Mucosa of descending colon (tissue), 3 donors: ENCODE measurements at regions not wholly inside any gene's neighbourhood (a gene's known extent, or its start where the extent isn't known, plus 50 kb on each side); places are given as distances from the start of the nearest gene placed in this dataset.

Experiments
- ATAC-seq: fragments of 200-7000 bp; cut with Tn5 transposase; one replicate; pipeline ENCODE4 v1.9.1; 2020; ENCODE audit warnings: mild to moderate bottlenecking, moderate library complexity
- DNase-seq, 3 donors: peaks; one replicate each; pipeline ENCODE4 v3.0.0-alpha.2; 2020
- H3K36me3 ChIP-seq: fragments of 200-600 bp; one replicate; pipeline ENCODE4 v1.8.0; 2021; ENCODE audit warnings: low read depth, mild to moderate bottlenecking
- H3K4me1 ChIP-seq: fragments of 200-600 bp; one replicate; pipeline ENCODE4 v1.8.0; 2021; ENCODE audit warnings: low read depth, mild to moderate bottlenecking
- H3K4me3 ChIP-seq: fragments of 200-600 bp; one replicate; pipeline ENCODE4 v1.8.0; 2021; ENCODE audit warnings: mild to moderate bottlenecking
- H3K9me3 ChIP-seq: fragments of 200-600 bp; one replicate; pipeline ENCODE4 v1.8.0; 2021; ENCODE audit warnings: mild to moderate bottlenecking
- intact Hi-C, 2 donors: fragments of 100-400 bp; cut with DNase I in 1 of 2; cut with micrococcal nuclease in 1 of 2; formaldehyde crosslinking; loops; one replicate each; pipeline versions ENCODE4 v1.11.0 to v1.11.1; 2022; cut with DNase I, micrococcal nuclease
- TF ChIP-seq, protein P1 (sequence below): fragments of 200-600 bp; IDR thresholded peaks from one replicate; pipeline ENCODE4 v1.8.0; 2022; ENCODE audit warnings: antibody characterized with exemption, mild to moderate bottlenecking
- donor health status: DM: no; HTN: no; CAD: no; lungs with moderate emphysema.
- donor health status: DM: no; HTN: no; CAD: no.
- donor health status: DM: no; HTN: yes; CAD: no.

DNA sequence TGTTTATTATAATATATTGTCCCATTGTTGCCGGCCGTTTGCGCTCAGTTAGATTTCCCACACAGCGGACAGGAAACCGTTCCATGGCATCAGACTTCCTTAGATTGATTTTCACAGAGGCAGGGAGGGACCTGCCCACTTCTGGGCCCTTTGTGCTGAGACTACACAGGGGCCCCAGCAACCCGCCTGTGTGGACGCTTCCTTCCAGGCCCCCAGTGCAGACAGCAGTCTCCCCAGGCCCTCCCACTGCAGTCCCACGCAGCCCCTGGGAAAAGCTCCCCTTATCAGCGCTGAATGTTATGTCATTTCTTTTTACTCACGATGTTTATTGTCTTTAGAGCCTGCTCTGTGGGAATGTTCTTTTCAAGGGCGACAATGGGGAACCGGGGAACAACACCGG is 351.7 kb upstream of the ARGLU1 start:
- no peaks in the 10 kb centered on the region for H3K4me1 ChIP-seq
- intact Hi-C loops: no loop called here
- DNase-seq (no peak), ATAC-seq (no peak)
- H3K9me3 ChIP-seq: no peaks in the 10 kb centered on the region
- TF ChIP-seq, protein P1, sequence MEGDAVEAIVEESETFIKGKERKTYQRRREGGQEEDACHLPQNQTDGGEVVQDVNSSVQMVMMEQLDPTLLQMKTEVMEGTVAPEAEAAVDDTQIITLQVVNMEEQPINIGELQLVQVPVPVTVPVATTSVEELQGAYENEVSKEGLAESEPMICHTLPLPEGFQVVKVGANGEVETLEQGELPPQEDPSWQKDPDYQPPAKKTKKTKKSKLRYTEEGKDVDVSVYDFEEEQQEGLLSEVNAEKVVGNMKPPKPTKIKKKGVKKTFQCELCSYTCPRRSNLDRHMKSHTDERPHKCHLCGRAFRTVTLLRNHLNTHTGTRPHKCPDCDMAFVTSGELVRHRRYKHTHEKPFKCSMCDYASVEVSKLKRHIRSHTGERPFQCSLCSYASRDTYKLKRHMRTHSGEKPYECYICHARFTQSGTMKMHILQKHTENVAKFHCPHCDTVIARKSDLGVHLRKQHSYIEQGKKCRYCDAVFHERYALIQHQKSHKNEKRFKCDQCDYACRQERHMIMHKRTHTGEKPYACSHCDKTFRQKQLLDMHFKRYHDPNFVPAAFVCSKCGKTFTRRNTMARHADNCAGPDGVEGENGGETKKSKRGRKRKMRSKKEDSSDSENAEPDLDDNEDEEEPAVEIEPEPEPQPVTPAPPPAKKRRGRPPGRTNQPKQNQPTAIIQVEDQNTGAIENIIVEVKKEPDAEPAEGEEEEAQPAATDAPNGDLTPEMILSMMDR: no peak
- H3K4me3 ChIP-seq: no peak overlapping the region
- no peaks in the 10 kb centered on the region for H3K36me3 ChIP-seq

DNA sequence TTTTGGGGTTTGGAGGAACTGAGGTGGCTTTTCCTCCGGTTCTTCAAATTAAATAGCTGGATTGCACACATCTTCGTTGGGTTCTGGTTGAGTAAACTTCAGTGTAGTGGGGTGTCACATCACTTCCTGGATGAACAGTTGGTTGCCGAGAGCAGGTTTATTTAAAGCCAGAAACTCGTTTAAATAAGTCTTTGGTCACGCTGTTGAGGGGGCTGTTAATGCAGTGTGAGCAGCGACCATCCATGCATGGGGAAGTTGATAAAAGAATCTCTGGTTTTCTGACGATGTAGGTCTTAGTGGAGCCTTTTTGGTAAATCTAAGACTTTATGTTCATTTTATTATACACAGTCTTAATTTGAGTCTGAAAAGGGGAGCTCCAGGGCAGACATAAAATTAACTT is 351.2 kb upstream of the ARGLU1 start:
- intact Hi-C loops: no loop called here
- H3K9me3 ChIP-seq: no peaks in the 10 kb centered on the region
- H3K36me3 ChIP-seq: no peaks in the 10 kb centered on the region
- H3K4me1 ChIP-seq: no peaks in the 10 kb centered on the region
- TF ChIP-seq, protein P1: no peak
- no peak overlapping the region for H3K4me3 ChIP-seq
- no peak for ATAC-seq
- no peak for DNase-seq

DNA sequence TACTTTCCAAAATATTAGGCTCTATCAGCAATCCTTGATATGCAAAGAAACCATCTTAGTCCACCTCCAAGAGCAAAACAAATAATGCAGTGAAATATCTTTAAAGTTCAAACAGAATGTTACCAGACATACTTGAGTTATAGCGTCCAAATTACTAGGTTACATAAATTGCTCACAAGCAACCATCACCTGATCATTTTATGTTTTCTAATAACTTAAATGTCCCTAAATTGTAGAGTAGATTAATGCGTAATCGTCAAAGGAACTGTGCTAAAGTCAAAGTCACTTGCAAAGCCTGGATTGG is 350.6 kb upstream of the ARGLU1 start:
- intact Hi-C loops: no loop called here
- H3K4me1 ChIP-seq: no peaks in the 10 kb centered on the region
- DNase-seq (no peak), ATAC-seq (no peak)
- H3K36me3 ChIP-seq: no peaks in the 10 kb centered on the region
- H3K9me3 ChIP-seq: no peaks in the 10 kb centered on the region
- no peak overlapping the region for H3K4me3 ChIP-seq
- TF ChIP-seq, protein P1: no peak

DNA sequence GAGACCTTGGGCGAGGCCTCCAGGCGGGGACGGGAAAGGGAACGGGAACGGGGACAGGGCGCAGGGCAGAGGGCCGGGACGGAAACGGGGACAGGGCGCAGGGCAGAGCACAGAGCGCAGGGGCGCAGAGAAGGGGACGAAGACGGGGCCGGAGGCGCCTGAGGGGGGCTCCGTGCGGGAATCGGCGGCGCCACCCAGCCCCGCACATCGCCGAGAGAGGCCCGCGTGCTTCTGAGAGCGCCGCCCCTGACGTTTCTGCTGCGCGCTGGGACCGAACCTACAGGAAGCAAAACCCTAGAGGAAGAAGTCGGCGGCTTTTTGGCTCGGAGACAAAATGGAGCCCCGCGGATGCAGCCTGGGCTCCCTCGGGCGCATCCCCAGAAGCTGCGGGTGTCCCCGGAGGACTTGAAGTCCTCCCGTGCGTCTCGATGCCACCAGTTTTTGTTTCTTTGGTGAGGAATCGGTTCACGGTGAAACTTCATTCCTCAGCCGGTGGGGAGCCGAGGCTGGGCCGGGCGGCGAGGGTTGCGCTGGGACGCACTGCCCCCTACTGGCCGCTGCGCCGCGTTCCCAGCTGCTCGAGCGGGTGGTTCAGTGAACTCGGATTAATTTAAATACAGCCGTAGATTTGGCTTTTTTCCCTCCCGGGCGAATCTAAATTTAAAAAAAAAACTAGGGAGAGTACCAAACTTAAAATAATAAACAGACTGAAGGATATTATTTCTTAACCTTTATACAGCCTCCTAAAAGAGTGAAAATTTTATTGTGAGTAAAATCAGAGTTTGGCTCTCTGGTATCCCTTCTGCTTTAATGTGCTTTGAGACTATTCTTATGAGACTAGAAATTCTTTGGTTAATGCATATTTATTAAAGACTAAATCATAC is 350.0 kb upstream of the ARGLU1 start:
- DNase-seq: peak; percentile 70 to 87 (median 84)
- Histone ChIP-seq H3K9me3 (no peaks in the 10 kb centered on the region), H3K36me3 (no peaks in the 10 kb centered on the region), H3K4me1 (no peaks in the 10 kb centered on the region), H3K4me3 (peak overlapping the region; percentile 17)
- ATAC-seq: peak; percentile 98
- TF ChIP-seq, protein P1: peak; percentile 91
- intact Hi-C loops: no loop called here

DNA sequence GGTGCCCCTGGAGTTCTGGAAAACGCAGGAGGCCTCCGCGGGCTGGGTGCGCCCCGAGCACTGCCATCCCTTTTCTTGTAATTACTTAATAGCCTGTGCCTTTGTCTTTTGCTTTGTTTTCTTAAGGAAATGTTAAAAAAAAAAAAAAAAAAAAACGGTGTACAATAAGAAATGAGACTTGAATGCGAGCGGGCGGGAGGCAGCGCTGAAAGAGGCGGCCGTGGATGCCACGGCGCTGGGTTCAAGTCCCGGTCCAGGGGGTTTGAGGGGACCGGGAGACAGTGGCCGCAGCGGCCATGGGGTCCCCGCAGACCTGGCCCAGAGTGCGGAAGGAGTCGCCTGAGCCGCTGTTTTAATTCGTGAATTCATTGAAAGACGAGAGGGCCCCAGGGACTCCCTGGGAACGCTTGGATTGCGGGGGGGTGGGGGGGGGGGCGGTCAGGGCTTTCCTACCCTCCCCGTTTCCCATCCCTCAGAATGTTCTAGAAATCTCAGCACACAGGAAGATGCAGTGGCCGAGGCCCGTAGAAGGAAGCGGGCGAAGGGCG is 349.2 kb upstream of the ARGLU1 start:
- Histone ChIP-seq H3K4me3 (no peak overlapping the region), H3K9me3 (no peaks in the 10 kb centered on the region), H3K4me1 (no peaks in the 10 kb centered on the region), H3K36me3 (no peaks in the 10 kb centered on the region)
- ATAC-seq: no peak
- TF ChIP-seq, protein P1: no peak
- intact Hi-C loops: no loop called here
- peak in 2 of 3 donors; percentile 18 to 22 for DNase-seq
